ENCODE measurements at regions not wholly inside any gene's neighbourhood (a gene's known extent, or its start where the extent isn't known, plus 50 kb on each side); places are given as distances from the start of the nearest gene placed in this dataset.
"Not testable (repeated sequence)": the region's sequence is repeated elsewhere in the genome, so short reads cannot be mapped to it uniquely, and the experiment has no call there.

DNA sequence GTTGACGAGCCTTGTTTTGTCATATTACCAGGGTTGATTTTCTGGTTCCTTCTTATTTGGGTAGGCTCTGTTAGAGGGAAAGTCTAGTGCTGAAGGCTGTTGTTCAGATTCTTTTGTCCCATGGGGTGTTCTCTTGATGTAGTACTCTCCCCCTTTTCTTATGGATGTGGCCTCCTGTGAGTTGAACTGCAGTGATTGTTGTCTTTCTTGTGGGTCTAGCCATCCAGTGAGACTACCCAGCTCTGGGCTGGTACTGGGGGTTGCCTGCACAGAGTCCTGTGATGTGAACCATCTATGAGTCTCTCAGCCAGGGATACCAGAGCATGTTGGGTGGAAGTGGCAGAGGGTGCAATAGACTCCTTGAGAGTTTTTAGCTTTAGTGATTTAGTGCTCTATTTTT is 680.6 kb downstream of the RFPL4B start:
- no peak for DNase-seq (ENCODE audit: low read depth, low spot score)
- in situ Hi-C loops (cut with HindIII; ENCODE audit: low pct_unique_long_range_greater_than_20kb, low sequenced_read_pairs) = no loop called here

DNA sequence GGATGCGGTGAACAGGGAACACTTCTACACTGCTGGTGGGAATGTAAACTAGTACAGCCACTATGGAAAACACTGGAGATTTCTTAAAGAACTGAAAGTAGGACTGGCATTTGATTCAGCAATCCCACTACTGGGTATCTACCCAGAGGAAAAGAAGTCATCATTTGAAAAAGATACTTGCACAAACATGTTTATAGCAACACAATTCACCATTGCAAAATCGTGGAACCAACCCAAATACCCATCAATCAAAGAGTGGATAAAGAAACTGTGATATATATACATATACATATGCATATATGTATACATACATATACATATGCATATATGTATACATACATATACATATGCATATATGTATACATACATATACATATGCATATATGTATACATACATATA is 682.0 kb downstream of the RFPL4B start:
- in situ Hi-C loops (cut with HindIII; ENCODE audit: low pct_unique_long_range_greater_than_20kb, low sequenced_read_pairs); DNase-seq (ENCODE audit: low read depth, low spot score): not testable (repeated sequence)

DNA sequence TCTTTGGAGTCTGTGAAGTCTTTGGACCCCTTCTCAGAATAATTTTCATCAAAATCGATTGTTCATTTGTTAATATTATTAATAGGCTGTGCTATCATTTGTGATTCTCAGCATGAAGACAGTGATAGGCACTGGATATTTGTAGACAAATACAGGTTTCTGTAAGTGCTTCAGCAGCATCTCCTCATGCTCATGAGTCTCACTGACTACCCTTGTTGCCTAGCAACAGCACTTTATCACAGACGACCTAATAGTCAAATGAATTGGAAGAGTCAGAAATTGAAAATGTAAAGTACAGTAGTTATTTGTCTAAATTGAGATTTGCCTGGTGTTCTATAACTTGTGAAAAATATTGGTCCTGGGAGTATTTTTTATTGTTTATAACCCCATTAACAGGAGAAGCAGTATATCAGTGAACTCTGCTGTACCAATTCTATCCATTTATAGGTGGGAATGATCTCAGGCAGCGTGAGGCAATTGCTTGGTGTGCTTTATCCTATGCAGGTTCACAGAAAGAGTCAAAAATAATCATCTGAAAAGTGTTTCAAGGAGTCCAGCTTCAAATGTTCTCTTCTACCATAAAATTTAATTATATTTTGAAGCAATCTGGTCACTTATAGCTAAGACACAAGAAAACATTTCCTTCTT is 684.6 kb downstream of the RFPL4B start:
- DNase-seq (ENCODE audit: low read depth, low spot score) = peak; percentile 1
- in situ Hi-C loops (cut with HindIII; ENCODE audit: low pct_unique_long_range_greater_than_20kb, low sequenced_read_pairs) = no loop called here

DNA sequence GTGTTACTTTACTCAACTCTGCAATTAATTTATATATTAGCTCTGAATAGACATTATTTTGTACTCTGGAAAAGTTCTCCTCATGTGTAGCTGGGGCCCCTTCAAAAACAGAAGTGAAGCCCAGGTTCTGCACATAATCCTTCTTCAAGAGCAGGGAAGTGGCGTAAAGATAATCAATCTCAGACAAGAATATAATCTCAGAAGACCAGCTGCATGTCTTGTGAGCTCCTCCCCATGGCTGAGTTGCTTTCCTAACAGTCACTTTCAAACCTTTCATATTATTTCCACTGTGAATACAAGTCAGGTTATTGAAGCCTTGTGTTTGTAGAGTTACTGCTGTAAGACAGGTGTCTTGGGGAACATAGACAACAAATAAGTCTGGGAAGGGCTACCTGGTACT is 691.9 kb downstream of the RFPL4B start:
- peak; percentile 4 for DNase-seq (ENCODE audit: low read depth, low spot score)
- in situ Hi-C loops (cut with HindIII; ENCODE audit: low pct_unique_long_range_greater_than_20kb, low sequenced_read_pairs) = no loop called here

DNA sequence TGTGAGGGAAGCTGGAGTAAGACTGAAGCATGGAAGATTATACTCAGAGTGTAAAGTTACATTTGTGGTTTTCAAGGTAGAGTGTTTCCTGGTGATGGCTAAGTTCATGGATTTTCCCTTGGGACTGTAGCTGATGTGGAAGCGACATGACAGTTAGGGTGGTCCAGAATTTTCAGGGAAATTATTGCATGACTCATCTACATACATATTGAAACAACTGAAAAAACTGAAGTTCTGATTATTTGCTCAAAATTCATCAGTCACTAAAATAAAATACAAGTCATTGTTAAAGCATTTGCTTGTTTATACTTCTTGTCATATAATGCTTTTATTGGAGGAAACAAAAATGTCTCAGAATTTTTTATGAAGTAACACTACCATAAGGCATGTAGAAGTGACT is 700.0 kb downstream of the RFPL4B start:
- in situ Hi-C loops (cut with HindIII; ENCODE audit: low pct_unique_long_range_greater_than_20kb, low sequenced_read_pairs) = no loop called here
- DNase-seq (ENCODE audit: low read depth, low spot score) = no peak

DNA sequence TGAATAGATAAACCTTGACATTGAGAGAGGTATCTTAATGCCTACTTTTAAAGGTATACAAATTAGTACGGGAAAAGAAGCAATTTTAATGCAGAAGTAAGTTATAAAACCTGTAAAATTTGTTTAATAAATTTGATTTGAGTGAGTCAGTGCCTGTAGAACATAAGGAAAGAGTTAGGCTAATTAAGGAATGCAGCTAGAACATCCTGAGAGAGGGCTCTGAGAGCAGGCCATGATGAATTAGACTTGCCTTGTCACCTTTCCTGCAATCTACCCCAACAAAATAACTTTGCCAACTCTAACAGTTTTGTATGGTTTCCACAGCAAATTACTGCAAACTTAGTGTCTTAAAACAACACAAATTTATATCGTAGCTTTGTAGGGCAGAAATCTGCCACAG is 700.8 kb downstream of the RFPL4B start:
- in situ Hi-C loops (cut with HindIII; ENCODE audit: low pct_unique_long_range_greater_than_20kb, low sequenced_read_pairs) = no loop called here
- no peak for DNase-seq (ENCODE audit: low read depth, low spot score)

DNA sequence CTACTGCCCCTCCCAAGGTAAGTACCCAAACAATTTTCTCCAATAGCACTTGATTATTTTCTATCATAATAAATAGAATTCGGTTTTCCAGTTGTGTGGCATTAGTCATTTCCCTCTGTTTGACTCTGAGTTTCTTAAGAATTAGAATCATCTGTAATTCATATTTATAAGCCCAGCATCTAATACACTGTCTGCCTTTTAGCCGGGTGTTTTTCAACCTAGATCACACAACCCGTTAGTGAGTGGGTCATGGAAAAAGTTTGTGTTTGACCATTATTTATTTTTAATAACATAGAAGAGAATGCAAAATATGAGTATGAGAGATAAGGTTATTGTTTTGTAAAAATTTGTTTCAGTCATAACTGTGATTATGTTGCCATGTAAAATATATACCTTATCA is 701.6 kb downstream of the RFPL4B start:
- DNase-seq (ENCODE audit: low read depth, low spot score) = no peak
- in situ Hi-C loops (cut with HindIII; ENCODE audit: low pct_unique_long_range_greater_than_20kb, low sequenced_read_pairs) = no loop called here

DNA sequence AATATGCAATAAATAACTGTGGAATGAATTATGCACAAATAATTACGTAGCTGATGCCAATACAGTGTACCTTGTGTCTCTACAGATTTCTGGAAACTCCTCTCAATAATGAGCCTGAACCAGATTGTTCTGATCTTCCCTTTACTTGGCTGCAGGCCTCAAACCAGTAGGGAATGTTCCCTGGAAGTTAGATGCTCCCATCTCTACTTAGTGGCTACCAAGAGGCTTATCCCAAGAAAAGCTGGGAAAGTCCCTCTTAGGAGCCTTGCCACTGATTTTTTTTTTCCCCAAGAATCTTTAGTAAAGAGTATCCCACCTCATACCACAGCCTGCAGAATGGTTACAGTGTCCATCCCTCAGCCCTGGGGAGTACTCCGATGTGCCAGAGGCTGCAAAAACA is 702.1 kb downstream of the RFPL4B start:
- in situ Hi-C loops (cut with HindIII; ENCODE audit: low pct_unique_long_range_greater_than_20kb, low sequenced_read_pairs) = no loop called here
- no peak for DNase-seq (ENCODE audit: low read depth, low spot score)

DNA sequence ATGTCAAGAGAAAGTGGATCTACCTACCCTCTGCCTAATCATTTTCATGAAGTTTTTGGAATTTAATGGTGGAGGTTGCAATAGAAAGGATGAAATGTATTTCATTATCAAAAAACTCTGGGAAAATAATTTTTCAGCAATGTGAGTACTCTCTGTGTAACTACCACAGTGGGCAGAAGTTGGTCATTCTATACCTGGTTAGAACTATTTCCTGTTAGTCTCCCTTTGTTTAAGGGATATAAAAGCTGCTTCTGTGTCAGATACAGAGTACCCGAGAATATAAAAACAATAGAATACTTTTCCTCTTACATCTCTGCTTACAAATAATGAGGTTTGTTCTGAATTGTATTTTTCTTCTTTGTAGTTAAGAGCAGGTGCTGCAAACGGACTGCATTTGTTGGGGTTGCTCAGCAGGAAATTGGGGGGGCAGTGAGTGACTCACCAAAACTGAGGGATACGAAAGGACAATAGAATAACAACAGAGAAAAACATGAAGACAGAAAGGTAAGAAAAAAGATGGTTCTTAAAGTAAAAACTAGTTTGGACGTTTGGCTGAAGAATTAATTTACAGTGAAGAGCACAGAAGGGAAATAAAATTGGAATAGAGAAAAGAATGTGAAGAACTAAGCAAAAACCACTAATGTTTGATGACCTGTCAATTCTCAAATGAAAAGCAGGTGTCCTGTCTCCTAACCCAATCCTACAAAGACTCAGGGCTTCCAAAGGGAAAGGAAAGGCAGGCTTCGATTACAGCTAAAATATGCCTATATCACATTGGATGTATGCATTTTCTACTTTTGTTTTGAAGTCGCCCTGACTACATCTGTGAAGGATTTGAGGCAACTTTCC is 703.1 kb downstream of the RFPL4B start:
- DNase-seq (ENCODE audit: low read depth, low spot score) = no peak

DNA sequence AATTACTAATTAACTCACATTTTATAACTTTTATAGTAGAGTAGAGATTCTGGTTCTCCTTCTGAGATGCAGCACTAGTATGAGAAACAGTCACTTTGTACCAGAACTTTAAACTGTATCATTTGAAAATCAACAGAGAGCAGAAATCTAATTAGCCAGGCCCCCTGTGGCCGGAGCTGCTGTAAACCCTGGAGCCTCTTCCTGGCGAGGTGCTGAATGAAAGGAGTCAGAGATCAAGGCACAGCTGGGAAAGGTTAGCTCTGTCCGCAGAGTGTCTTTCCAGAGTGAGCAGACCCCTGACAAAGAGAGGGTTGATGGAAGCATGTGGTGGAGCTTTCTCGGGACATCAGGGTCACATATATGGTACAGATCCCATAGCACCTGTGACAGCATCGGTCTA is 703.8 kb downstream of the RFPL4B start:
- DNase-seq (ENCODE audit: low read depth, low spot score) = no peak
- in situ Hi-C loops (cut with HindIII; ENCODE audit: low pct_unique_long_range_greater_than_20kb, low sequenced_read_pairs) = no loop called here

More for the DNA sequence above, 703.1 kb downstream of the RFPL4B start:
- in situ Hi-C loops (cut with HindIII; ENCODE audit: low pct_unique_long_range_greater_than_20kb, low sequenced_read_pairs) = no loop called here

DNA sequence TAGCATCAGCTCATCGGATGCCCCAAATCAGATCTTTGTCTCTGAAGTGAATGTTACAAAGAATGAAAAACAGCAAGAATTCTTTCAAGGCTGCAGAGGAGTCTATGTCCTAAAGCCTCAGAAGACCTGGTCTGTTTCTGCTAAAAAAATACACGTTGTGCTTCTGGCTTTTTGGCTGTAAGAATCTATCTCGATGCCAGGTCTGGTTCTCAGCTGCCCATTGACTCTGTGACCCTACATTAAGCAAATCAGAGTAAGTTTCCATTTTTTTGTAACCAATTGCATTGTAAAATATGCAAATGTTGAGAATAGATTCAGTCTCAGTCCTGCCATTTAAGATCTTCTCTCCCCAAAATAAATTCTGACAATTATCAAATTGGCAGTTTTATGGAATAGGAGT is 705.4 kb downstream of the RFPL4B start:
- no peak for DNase-seq (ENCODE audit: low read depth, low spot score)
- in situ Hi-C loops (cut with HindIII; ENCODE audit: low pct_unique_long_range_greater_than_20kb, low sequenced_read_pairs) = no loop called here

DNA sequence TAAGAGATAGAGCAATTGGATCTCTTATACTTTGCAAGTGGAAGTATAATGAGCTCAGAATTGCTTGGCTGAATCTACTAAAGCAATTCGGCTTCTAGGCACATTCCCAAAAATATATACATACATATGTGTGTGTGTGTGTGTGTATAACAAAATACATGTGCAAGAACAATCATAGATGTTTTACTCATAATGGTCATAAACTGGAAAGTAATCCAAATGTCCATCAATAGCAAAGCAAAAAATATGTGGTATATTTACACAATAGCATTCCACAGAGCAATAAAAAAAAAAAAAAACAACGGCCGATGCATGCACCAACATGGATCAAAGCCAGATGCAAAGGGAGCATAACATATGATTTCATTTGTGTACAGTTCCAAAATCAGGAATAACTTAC is 707.9 kb downstream of the RFPL4B start:
- DNase-seq (ENCODE audit: low read depth, low spot score) = no peak
- in situ Hi-C loops (cut with HindIII; ENCODE audit: low pct_unique_long_range_greater_than_20kb, low sequenced_read_pairs) = no loop called here

DNA sequence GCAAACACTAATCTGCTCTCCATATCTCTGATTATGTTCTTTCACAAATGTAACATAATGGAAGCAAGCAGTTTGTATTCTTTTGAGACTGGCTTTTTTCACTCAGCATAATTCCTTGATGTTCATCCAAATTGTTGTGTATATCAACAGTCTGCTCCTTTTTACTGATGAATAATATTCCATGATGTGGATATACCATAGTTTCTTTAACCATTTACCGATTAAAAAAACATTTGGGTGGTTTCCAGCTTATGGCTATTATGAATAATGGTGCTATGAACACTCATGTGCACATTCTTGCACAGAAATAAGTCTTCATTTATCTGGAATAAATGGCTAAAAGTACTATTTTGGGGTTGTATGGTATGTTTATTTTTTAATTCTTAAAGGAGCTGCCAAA is 708.9 kb downstream of the RFPL4B start:
- DNase-seq (ENCODE audit: low read depth, low spot score) = no peak
- in situ Hi-C loops (cut with HindIII; ENCODE audit: low pct_unique_long_range_greater_than_20kb, low sequenced_read_pairs) = no loop called here

DNA sequence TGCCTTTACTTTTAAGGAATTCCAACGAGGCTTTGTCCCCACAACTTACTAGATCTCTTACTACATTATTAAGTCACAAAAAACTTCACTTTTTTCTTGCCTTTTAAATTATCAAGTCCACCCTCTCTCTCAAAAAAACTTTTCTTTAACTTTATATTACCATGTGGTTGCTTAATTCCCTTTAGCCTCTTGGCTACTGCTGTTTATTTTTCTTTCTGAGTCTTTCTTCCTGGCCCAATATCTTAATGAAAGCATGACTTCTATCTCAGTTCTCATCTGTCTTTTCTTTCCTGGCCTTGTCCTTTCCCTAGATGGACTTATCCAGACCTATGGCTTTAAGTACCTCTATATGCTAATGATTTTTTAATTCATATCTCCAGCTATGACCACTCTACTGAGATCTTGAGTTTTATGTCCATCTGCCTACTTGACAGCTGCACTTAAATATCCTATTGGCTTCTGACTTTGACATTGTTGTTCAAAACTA is 710.5 kb downstream of the RFPL4B start:
- in situ Hi-C loops (cut with HindIII; ENCODE audit: low pct_unique_long_range_greater_than_20kb, low sequenced_read_pairs) = no loop called here
- DNase-seq (ENCODE audit: low read depth, low spot score) = no peak

DNA sequence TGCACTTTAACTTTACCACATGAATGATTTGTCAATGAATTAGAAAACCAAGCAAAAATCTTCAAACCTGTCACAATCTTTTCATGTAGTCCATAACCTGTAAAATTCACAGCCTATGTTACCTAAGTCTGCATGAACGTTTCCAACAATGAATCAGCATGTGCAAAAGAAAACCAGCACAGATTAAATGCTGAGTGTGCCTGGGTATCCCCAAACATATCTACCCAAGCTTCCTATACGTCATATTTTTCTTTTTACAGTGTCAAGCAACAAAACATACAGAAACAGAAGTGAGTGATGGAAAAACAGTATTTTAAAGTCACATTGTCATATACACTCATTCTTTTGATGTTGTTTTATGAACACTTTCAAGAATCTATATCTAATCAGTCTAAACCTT is 713.5 kb downstream of the RFPL4B start:
- in situ Hi-C loops (cut with HindIII; ENCODE audit: low pct_unique_long_range_greater_than_20kb, low sequenced_read_pairs) = no loop called here
- no peak for DNase-seq (ENCODE audit: low read depth, low spot score)

DNA sequence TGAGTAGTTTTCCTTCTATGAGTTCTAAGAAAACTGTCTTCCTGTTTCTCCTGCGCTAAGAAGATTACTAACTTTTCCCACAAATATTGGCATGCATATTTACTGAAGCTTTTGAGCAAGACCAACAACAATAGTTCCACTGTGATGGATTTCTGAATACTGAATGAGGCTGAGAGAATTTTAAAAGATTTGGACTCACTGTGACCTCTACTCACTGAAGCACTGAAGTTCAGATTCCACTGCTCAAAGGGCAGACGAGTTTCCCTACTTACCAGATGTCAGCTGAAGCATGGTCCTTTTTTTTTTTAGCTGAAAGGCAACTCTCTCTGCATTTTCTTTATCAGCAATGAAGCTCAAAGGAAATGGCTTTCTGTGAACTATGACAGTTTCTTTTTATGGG is 718.5 kb downstream of the RFPL4B start:
- in situ Hi-C loops (cut with HindIII; ENCODE audit: low pct_unique_long_range_greater_than_20kb, low sequenced_read_pairs) = no loop called here
- DNase-seq (ENCODE audit: low read depth, low spot score) = peak; percentile 94

DNA sequence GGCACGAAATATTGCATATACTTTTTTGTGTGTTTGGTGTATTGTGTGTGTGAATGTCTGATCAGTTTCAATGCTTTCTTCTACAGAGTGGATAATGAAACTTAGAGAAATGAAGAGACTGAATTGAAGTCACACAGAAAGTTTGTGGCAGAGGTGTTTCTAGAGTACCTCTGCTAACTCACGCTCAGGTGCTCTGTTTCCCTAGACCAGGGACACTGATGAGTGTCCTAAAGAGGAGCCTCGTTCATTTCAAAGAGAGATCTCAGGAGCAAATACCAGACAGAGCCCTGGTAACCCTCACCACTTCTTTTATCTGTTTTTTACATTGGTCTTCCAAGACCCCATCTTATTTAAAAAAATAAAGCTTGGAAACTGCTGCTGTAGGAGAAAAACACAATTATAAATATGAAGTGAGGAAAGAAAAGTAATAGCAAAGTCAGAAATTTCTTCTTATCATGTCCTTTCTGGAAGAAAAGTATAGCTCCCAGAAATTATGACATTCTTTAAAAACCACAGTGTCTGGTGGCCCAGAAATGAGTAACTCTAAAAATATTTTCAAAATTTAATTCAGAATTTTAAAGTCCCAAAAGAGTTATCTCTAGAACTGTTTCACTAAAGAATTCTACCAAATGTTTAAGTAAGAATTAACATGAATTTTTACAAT is 720.6 kb downstream of the RFPL4B start:
- no peak for DNase-seq (ENCODE audit: low read depth, low spot score)
- in situ Hi-C loops (cut with HindIII; ENCODE audit: low pct_unique_long_range_greater_than_20kb, low sequenced_read_pairs) = no loop called here

DNA sequence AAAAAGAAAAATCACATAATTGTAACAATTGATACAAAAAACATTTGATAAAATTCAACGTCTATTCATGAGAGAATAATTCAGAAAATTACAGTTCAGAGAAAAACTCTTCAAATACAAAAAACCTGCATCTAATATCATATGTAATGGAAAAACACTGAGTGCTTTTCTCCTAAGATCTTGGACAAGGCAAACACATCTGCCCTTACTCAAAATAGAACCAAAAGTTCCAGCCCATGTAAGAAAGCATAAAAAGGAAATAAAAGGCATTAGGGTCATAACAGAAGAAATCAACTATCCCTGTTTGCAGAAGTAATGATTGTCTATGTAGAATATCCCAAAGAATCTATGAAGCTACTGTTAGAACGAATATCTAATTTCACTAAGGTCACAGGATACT is 721.4 kb downstream of the RFPL4B start:
- no peak for DNase-seq (ENCODE audit: low read depth, low spot score)
- in situ Hi-C loops (cut with HindIII; ENCODE audit: low pct_unique_long_range_greater_than_20kb, low sequenced_read_pairs) = no loop called here

DNA sequence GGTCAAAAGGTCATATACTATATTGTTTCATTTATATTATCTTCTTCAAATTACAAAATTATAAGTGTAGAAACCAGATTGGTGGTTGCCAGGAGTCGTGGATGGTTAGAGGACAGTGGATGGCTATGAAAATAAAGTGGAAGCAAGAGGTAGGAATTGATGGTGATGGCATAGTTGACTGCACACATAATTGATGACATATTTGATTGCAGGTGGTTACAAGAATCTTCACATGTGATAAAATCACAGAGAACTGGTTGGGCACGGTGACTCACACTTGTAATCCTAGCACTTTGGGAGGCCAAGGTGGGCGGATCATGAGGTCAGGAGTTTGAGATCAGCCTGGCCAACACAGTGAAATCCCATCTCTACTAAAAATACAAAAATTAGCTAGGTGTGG is 723.6 kb downstream of the RFPL4B start:
- in situ Hi-C loops (cut with HindIII; ENCODE audit: low pct_unique_long_range_greater_than_20kb, low sequenced_read_pairs); DNase-seq (ENCODE audit: low read depth, low spot score): not testable (repeated sequence)
